GM23248 (cell line): ENCODE measurements at regions not wholly inside any gene's neighbourhood (a gene's known extent, or its start where the extent isn't known, plus 50 kb on each side); places are given as distances from the start of the nearest gene placed in this dataset.

Experiments used
- DNase-seq: peaks from one replicate; pipeline ENCODE4 v3.0.0-alpha.2; 2015
- H2AFZ ChIP-seq: fragments of 200-600 bp; sonication (generic); 2 replicates; pipeline ENCODE4 v1.6.1; 2016; ENCODE audit warnings: antibody characterized with exemption
- H3F3A ChIP-seq: fragments of 200-600 bp; sonication (generic); 2 replicates; pipeline ENCODE4 v1.6.1; 2016; ENCODE audit warnings: mild to moderate bottlenecking, antibody characterized with exemption, mixed run types; ENCODE audit not compliant: insufficient read depth
- H3K27ac ChIP-seq: fragments of 200-600 bp; sonication (generic); 2 replicates; pipeline ENCODE4 v1.5.1; 2016; ENCODE audit warnings: mild to moderate bottlenecking
- H3K27me3 ChIP-seq: fragments of 200-600 bp; sonication (generic); replicated peaks from 2 replicates; pipeline ENCODE4 v1.6.1; 2016; ENCODE audit warnings: mild to moderate bottlenecking; ENCODE audit not compliant: insufficient read depth
- H3K36me3 ChIP-seq: fragments of 200-600 bp; sonication (generic); 2 replicates; pipeline ENCODE4 v1.6.1; 2016; ENCODE audit warnings: low read depth, mild to moderate bottlenecking
- H3K4me1 ChIP-seq: fragments of 200-600 bp; sonication (generic); 2 replicates; pipeline ENCODE4 v1.6.1; 2016; ENCODE audit warnings: mild to moderate bottlenecking; ENCODE audit not compliant: insufficient read depth
- H3K4me2 ChIP-seq: fragments of 200-600 bp; sonication (generic); one replicate; pipeline ENCODE4 v1.6.1; 2016; ENCODE audit warnings: mild to moderate bottlenecking; ENCODE audit not compliant: unreplicated experiment
- H3K4me3 ChIP-seq: fragments of 200-600 bp; sonication (generic); 2 replicates; pipeline ENCODE4 v1.5.1; 2016; ENCODE audit warnings: mild to moderate bottlenecking
- H3K79me2 ChIP-seq: fragments of 200-600 bp; sonication (generic); 2 replicates; pipeline ENCODE4 v1.6.1; 2016; ENCODE audit warnings: mild to moderate bottlenecking; ENCODE audit not compliant: insufficient read depth
- H3K9ac ChIP-seq: fragments of 200-600 bp; sonication (generic); 2 replicates; pipeline ENCODE4 v1.6.1; 2016; ENCODE audit warnings: mild to moderate bottlenecking
- H3K9me2 ChIP-seq: fragments of 200-600 bp; sonication (generic); 2 replicates; pipeline ENCODE4 v1.6.1; 2016; ENCODE audit warnings: mixed run types, mild to moderate bottlenecking, moderate library complexity; ENCODE audit not compliant: insufficient read depth
- H3K9me3 ChIP-seq: fragments of 200-600 bp; sonication (generic); one replicate; pipeline ENCODE4 v1.6.1; 2017; ENCODE audit warnings: low read depth
- H4K20me1 ChIP-seq: fragments of 200-600 bp; sonication (generic); 2 replicates; pipeline ENCODE4 v1.6.0; 2016; ENCODE audit not compliant: insufficient read depth
- EZH2 ChIP-seq: fragments of 200-600 bp; sonication (generic); IDR thresholded peaks from 2 replicates; pipeline ENCODE4 v1.6.1; 2018; ENCODE audit warnings: antibody characterized with exemption, mild to moderate bottlenecking; ENCODE audit not compliant: insufficient read depth, poor library complexity, severe bottlenecking
- EZH2phosphoT487 ChIP-seq: fragments of 200-600 bp; sonication (generic); IDR thresholded peaks from 2 replicates; pipeline ENCODE4 v1.6.1; 2018; ENCODE audit warnings: antibody characterized with exemption, moderate library complexity, mild to moderate bottlenecking, low read depth; ENCODE audit not compliant: insufficient read depth
- WGBS, 2 experiments: methylation state at CpG; one replicate each; pipeline ENCODE4 v1.1.6; 2015 to 2017; ENCODE audit warnings: low lambda C conversion rate in 2 of 2, low coverage in 1 of 2; ENCODE audit errors: missing lambda C conversion rate in 2 of 2; 5-methylcytosine and 5-hydroxymethylcytosine counted together
- in situ Hi-C: fragments of 300-500 bp; cut with MboI; formaldehyde crosslinking; loops from 2 replicates; pipeline ENCODE4 v1.15.0; 2020

- Histone ChIP-seq H2AFZ (peak overlapping the region; percentile 2; the same call in 1 of the 2 replicates), H3K4me3 (no peak overlapping the region), H3F3A (peaks cover 9% of the 10 kb centered on the region; the same call in 1 of the 2 replicates), H3K79me2 (no peaks in the 10 kb centered on the region), H4K20me1 (no peaks in the 10 kb centered on the region), H3K27ac (no peak overlapping the region), H3K9ac (no peak overlapping the region), H3K9me2 (no peaks in the 10 kb centered on the region), H3K4me1 (peaks cover 14% of the 10 kb centered on the region), H3K9me3 (no peaks in the 10 kb centered on the region), H3K27me3 (no peaks in the 10 kb centered on the region), H3K4me2 (no peak overlapping the region), H3K36me3 (no peaks in the 10 kb centered on the region)
- peak; percentile 51 for DNase-seq
- 29 to 36% methylated on average over 3 of the region's 3 CpGs for WGBS, 2 experiments
- in situ Hi-C loops = no loop called here
- TF ChIP-seq EZH2 (no peak), EZH2phosphoT487 (no peak)
These were observed 411.4 kb upstream of the SOX9 start for GRCh38 chr17:71709271-71709890.

- no peaks in the 10 kb centered on the region for H3K79me2 ChIP-seq
- in situ Hi-C loops = no loop called here
- no peaks in the 10 kb centered on the region for H3K9me2 ChIP-seq
- peak; percentile 54 for DNase-seq
- H3K4me3 ChIP-seq = no peak overlapping the region
- H3K27me3 ChIP-seq = no peaks in the 10 kb centered on the region
- H3K9me3 ChIP-seq = no peaks in the 10 kb centered on the region
- H4K20me1 ChIP-seq = no peaks in the 10 kb centered on the region
- peaks cover 14% of the 10 kb centered on the region for H3K4me1 ChIP-seq
- H3K9ac ChIP-seq = no peak overlapping the region
- 14 to 18% methylated on average over 4 of the region's 4 CpGs for WGBS, 2 experiments
- H3F3A ChIP-seq = peaks cover 9% of the 10 kb centered on the region; the same call in 1 of the 2 replicates
- peak overlapping the region; percentile 2; the same call in 1 of the 2 replicates for H2AFZ ChIP-seq
- H3K36me3 ChIP-seq = no peaks in the 10 kb centered on the region
- TF ChIP-seq EZH2phosphoT487 (no peak), EZH2 (no peak)
- H3K27ac ChIP-seq = no peak overlapping the region
- H3K4me2 ChIP-seq = no peak overlapping the region
These were observed 410.9 kb upstream of the SOX9 start for GRCh38 chr17:71709946-71710345.

GRCh38 chr17:71710816-71711215 is 410.0 kb upstream of the SOX9 start:
- no peaks in the 10 kb centered on the region for H3K36me3 ChIP-seq
- H3K27ac ChIP-seq = no peak overlapping the region
- in situ Hi-C loops = no loop called here
- no peak for TF ChIP-seq EZH2phosphoT487
- TF ChIP-seq EZH2 = no peak
- no peaks in the 10 kb centered on the region for H3K9me2 ChIP-seq
- H3K79me2 ChIP-seq = no peaks in the 10 kb centered on the region
- H2AFZ ChIP-seq = no peak overlapping the region
- DNase-seq = no peak
- no peaks in the 10 kb centered on the region for H3K27me3 ChIP-seq
- no peak overlapping the region for H3K9ac ChIP-seq
- peaks cover 9% of the 10 kb centered on the region; the same call in 1 of the 2 replicates for H3F3A ChIP-seq
- no peaks in the 10 kb centered on the region for H4K20me1 ChIP-seq
- 92 to 100% methylated on average over 1 of the region's 1 CpG for whole genome bisulfite sequencing, 2 experiments
- H3K4me3 ChIP-seq = no peak overlapping the region
- H3K4me2 ChIP-seq = no peak overlapping the region
- H3K4me1 ChIP-seq = peaks cover 14% of the 10 kb centered on the region
- no peaks in the 10 kb centered on the region for H3K9me3 ChIP-seq

- no peaks in the 10 kb centered on the region for H3K27me3 ChIP-seq
- H3K9me2 ChIP-seq = no peaks in the 10 kb centered on the region
- H3K9me3 ChIP-seq = no peaks in the 10 kb centered on the region
- in situ Hi-C loops = no loop called here
- H3K4me2 ChIP-seq = no peak overlapping the region
- H3F3A ChIP-seq = peaks cover 8% of the 10 kb centered on the region; the same call in 1 of the 2 replicates
- H3K36me3 ChIP-seq = no peaks in the 10 kb centered on the region
- no peaks in the 10 kb centered on the region for H4K20me1 ChIP-seq
- no peak overlapping the region for H3K27ac ChIP-seq
- no peaks in the 10 kb centered on the region for H3K79me2 ChIP-seq
- H2AFZ ChIP-seq = no peak overlapping the region
- DNase-seq = no peak
- H3K4me3 ChIP-seq = no peak overlapping the region
- no peak overlapping the region for H3K9ac ChIP-seq
- WGBS, 2 experiments = 78 to 85% methylated on average over 3 of the region's 3 CpGs
- no peak for TF ChIP-seq EZH2
- no peak for TF ChIP-seq EZH2phosphoT487
- peaks cover 14% of the 10 kb centered on the region for H3K4me1 ChIP-seq
These were observed 407.0 kb upstream of the SOX9 start for GRCh38 chr17:71713846-71714245.

DNA sequence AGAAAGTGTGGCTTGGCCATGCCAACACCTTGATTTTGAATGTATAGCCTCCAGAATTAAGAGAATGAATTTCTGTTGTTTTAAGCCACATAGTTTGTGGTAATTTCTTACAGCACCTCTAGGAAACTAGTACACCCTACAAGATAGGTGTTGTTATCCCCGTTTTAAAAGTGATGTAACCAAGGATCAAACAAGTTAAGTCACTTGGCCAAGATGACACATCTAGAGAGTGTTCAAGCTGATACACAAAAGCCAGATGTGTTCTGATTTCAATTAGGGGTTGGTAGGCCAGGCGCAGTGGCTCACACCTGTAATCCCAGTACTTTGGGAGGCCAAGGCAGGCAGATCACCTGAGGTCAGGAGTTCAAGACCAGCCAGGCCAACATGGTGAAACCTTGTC is 396.5 kb upstream of the SOX9 start:
- Histone ChIP-seq H3K27ac (no peak overlapping the region), H3K9me2 (no peaks in the 10 kb centered on the region), H2AFZ (no peak overlapping the region), H3K36me3 (no peaks in the 10 kb centered on the region), H3K9ac (no peak overlapping the region), H4K20me1 (no peaks in the 10 kb centered on the region), H3K27me3 (no peaks in the 10 kb centered on the region), H3K4me1 (no peaks in the 10 kb centered on the region), H3K4me3 (no peak overlapping the region), H3K79me2 (no peaks in the 10 kb centered on the region), H3K4me2 (no peak overlapping the region), H3K9me3 (no peaks in the 10 kb centered on the region), H3F3A (no peaks in the 10 kb centered on the region)
- 62 to 67% methylated on average over 2 of the region's 2 CpGs for WGBS, 2 experiments
- in situ Hi-C loops = no loop called here
- DNase-seq = no peak
- TF ChIP-seq EZH2phosphoT487 (no peak), EZH2 (no peak)
